PC-9 (cell line): ENCODE measurements at regions not wholly inside any gene's neighbourhood (a gene's known extent, or its start where the extent isn't known, plus 50 kb on each side); places are given as distances from the start of the nearest gene placed in this dataset.
"Not testable (repeated sequence)": the region's sequence is repeated elsewhere in the genome, so short reads cannot be mapped to it uniquely, and the experiment has no call there.

Experiments used
- BruUV-seq: library from RNA; stranded (reverse); fragments of 400-500 nt; replicated peaks from 2 replicates; lab custom pipeline; 2021; lab: Mats Ljungman, UMichigan
- CTCF ChIA-PET: fragments of 300-600 bp; sonication (Branson Sonifier 250); formaldehyde crosslinking; loops from one replicate; lab custom pipeline; 2022; ENCODE audit warnings: antibody characterized with exemption; lab: Charles Lee
- POLR2A ChIA-PET: fragments of 300-600 bp; sonication (Branson Sonifier 250); formaldehyde crosslinking; loops from one replicate; lab custom pipeline; 2022; ENCODE audit warnings: antibody characterized with exemption; ENCODE audit not compliant: unreplicated experiment; lab: Charles Lee
- DNase-seq, 2 experiments: peaks; one replicate each; pipeline versions ENCODE4 v3.0.0 to v3.0.0-alpha.2; 2015 to 2022; ENCODE audit warnings: mixed read lengths in 1 of 2
- H2AFZ ChIP-seq: fragments of 200-600 bp; sonication (generic); 2 replicates; pipeline ENCODE4 v1.8.1; 2017; ENCODE audit warnings: antibody characterized with exemption
- H3F3A ChIP-seq: fragments of 200-600 bp; sonication (generic); 2 replicates; pipeline ENCODE4 v1.8.1; 2017; ENCODE audit warnings: antibody characterized with exemption, mild to moderate bottlenecking, low read depth; ENCODE audit not compliant: insufficient read depth
- H3K27ac ChIP-seq: fragments of 200-600 bp; sonication (generic); 2 replicates; pipeline ENCODE4 v1.6.1; 2016; ENCODE audit warnings: mixed run types
- H3K27me3 ChIP-seq: fragments of 200-600 bp; sonication (generic); 2 replicates; pipeline ENCODE4 v1.6.1; 2016; ENCODE audit warnings: low read depth, mixed run types; ENCODE audit not compliant: insufficient read depth
- H3K36me3 ChIP-seq: fragments of 200-600 bp; sonication (generic); 2 replicates; pipeline ENCODE4 v1.6.1; 2016; ENCODE audit warnings: low read depth, mixed run types
- H3K4me1 ChIP-seq: fragments of 200-600 bp; sonication (generic); replicated peaks from 2 replicates; pipeline ENCODE4 v1.6.1; 2016; ENCODE audit warnings: mixed run types; ENCODE audit not compliant: insufficient read depth
- H3K4me2 ChIP-seq: fragments of 200-600 bp; sonication (generic); 2 replicates; pipeline ENCODE4 v1.6.1; 2017; ENCODE audit warnings: mixed run types
- H3K4me3 ChIP-seq: fragments of 200-600 bp; sonication (generic); 2 replicates; pipeline ENCODE4 v1.6.1; 2016; ENCODE audit warnings: mixed run types
- H3K79me2 ChIP-seq: fragments of 200-600 bp; sonication (generic); 2 replicates; pipeline ENCODE4 v1.6.1; 2017; ENCODE audit warnings: low read depth, mixed run types
- H3K9me2 ChIP-seq: fragments of 200-600 bp; sonication (generic); 2 replicates; pipeline ENCODE4 v1.8.1; 2017; ENCODE audit warnings: mild to moderate bottlenecking; ENCODE audit not compliant: insufficient read depth
- H3K9me3 ChIP-seq: fragments of 200-600 bp; sonication (generic); 2 replicates; pipeline ENCODE4 v1.8.1; 2016; ENCODE audit warnings: low read depth; ENCODE audit not compliant: insufficient read depth
- H4K20me1 ChIP-seq: fragments of 200-600 bp; sonication (generic); 2 replicates; pipeline ENCODE4 v1.8.1; 2017; ENCODE audit not compliant: insufficient read depth
- EZH2 ChIP-seq: fragments of 200-600 bp; sonication (generic); IDR thresholded peaks from 2 replicates; pipeline ENCODE4 v1.8.0; 2017; ENCODE audit warnings: antibody characterized with exemption, low read depth
- intact Hi-C: fragments of 100-400 bp; cut with micrococcal nuclease; formaldehyde crosslinking; loops from one replicate; pipeline ENCODE4 v1.10.0; 2022; ENCODE audit not compliant: unreplicated experiment
- TF ChIP-seq, protein P1 (sequence below): fragments of 200-600 bp; sonication (generic); conservative IDR thresholded peaks from 2 replicates; pipeline ENCODE4 v1.6.1; 2017; ENCODE audit warnings: mixed run types, antibody characterized with exemption, mild to moderate bottlenecking, moderate library complexity

GRCh38 chr16:29302976-29303375 is 103.5 kb downstream of the NPIPB11 start:
- CTCF ChIA-PET, result no interaction called here
- Histone ChIP-seq H4K20me1 (no peaks in the 10 kb centered on the region), H2AFZ (no peak overlapping the region), H3F3A (0 out of 2 replicates have a peak, but pooled peaks cover 3% of the 10 kb centered on the region), H3K9me3 (no peaks in the 10 kb centered on the region), H3K79me2 (no peaks in the 10 kb centered on the region), H3K9me2 (no peaks in the 10 kb centered on the region), H3K4me3 (no peak overlapping the region), H3K36me3 (no peaks in the 10 kb centered on the region), H3K27me3 (0 out of 2 replicates have a peak, but pooled peaks cover 5% of the 10 kb centered on the region), H3K4me1 (no peaks in the 10 kb centered on the region), H3K27ac (no peak overlapping the region), H3K4me2 (no peak overlapping the region)
- POLR2A ChIA-PET, result no interaction called here
- no peak for DNase-seq
- no peak for TF ChIP-seq EZH2
- TF ChIP-seq, protein P1, sequence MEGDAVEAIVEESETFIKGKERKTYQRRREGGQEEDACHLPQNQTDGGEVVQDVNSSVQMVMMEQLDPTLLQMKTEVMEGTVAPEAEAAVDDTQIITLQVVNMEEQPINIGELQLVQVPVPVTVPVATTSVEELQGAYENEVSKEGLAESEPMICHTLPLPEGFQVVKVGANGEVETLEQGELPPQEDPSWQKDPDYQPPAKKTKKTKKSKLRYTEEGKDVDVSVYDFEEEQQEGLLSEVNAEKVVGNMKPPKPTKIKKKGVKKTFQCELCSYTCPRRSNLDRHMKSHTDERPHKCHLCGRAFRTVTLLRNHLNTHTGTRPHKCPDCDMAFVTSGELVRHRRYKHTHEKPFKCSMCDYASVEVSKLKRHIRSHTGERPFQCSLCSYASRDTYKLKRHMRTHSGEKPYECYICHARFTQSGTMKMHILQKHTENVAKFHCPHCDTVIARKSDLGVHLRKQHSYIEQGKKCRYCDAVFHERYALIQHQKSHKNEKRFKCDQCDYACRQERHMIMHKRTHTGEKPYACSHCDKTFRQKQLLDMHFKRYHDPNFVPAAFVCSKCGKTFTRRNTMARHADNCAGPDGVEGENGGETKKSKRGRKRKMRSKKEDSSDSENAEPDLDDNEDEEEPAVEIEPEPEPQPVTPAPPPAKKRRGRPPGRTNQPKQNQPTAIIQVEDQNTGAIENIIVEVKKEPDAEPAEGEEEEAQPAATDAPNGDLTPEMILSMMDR, result no peak
- intact Hi-C loops, result no loop called here
- no TSS peak for BruUV-seq

DNA sequence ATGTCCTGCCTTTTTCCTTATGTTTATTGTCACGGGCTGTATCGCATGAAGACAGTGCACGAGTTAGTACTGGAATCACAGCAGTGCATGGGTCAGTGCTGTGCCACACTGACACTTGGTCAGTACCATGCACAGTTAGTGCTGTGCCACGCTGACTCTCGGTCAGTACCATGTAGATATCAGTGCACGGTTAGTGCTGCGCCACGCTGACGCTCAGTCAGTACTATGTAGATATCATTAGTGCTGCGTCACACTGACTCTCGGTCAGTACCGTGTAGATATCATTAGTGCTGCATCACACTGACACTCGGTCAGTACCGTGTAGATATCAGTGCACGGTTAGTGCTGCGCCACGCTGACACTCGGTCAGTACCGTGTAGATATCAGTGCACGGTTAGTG is 104.1 kb downstream of the NPIPB11 start:
- H2AFZ ChIP-seq, H3K79me2 ChIP-seq, H3F3A ChIP-seq, intact Hi-C loops, H3K27ac ChIP-seq, H3K4me2 ChIP-seq, H3K36me3 ChIP-seq, DNase-seq, CTCF ChIA-PET, H3K4me3 ChIP-seq, H3K4me1 ChIP-seq, H3K9me3 ChIP-seq, H3K27me3 ChIP-seq, BruUV-seq, H4K20me1 ChIP-seq, POLR2A ChIA-PET, H3K9me2 ChIP-seq: not testable (repeated sequence)

DNA sequence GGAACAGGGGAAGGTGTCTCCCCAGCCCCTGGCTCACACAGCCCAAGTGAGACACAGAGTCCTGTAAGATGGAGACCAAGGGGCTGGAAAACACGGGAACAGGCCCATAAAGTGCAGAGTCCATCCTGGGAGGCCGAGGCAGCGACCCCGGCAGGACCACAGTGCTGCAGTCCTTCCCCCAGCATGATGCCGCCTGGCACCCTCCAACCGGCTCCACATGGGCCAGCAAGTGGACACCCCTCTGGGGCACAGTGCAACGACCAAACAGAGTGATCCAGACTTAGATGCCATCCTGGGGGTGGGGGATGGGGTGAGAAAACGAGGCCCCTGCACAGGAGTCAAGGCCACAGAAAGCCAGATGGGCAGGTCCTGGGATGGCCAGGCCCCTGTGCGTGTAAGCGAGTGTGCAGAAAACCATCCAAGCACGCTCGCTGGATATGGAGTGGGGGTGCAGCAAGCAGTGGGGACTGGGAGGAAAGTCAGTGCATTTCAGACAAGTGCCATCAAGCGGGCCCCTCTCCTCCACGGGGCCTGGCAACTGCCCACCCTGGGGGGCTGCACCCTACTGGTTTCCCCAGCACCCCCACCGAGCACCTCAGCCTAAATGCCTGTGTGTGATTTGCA is 104.7 kb downstream of the NPIPB11 start:
- H3K36me3 ChIP-seq, CTCF ChIA-PET, BruUV-seq, H3K9me3 ChIP-seq, intact Hi-C loops, H3K27ac ChIP-seq, H3F3A ChIP-seq, H3K9me2 ChIP-seq, POLR2A ChIA-PET, DNase-seq, H3K4me3 ChIP-seq, H4K20me1 ChIP-seq, H3K4me2 ChIP-seq, H2AFZ ChIP-seq, H3K27me3 ChIP-seq, H3K4me1 ChIP-seq, H3K79me2 ChIP-seq: not testable (repeated sequence)

DNA sequence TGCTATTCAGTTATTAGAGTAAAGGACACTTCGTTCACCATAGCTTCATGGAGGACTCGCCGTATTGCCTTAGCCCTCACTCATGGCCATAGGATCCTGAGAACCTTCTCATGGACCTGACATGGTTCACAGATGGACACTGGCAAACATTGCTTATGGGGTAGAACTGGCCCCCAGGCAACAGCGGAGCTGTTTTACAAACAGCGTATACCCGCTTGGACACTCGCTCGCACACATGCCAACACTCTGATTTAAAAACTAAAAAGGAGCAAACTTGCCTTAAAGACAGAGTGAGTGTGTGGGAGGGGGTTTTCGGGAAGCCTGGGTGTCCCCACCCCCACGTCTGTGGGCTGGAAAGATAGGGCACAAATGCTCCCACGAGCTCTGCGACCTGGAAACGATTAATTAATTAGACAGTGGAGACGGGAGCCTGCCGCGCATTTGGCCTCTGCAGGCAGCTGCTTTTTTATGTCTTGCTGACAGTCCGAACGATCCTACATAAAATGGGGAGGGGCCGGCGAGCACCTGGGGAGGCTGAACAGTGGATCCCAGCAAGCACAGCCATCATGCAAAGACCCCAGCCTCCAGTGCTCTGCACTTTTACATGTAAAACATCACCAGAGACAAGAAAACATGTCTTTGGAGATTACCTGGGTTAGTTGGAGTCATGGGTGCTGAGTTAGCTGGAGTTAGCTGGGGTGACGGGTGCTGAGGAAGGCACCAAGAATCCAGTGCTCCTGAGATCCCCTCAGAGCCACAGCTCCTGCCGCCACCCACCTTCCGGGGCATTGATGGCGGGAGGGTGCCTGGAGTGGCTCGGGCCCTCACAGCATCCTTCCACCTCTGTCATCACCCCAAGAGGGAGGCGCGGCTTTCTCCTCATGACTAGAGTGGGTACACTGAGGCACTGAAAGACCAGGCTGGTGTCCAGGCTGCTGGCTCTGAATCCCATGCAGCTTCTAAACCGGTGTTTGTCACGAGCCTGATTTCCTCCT is 105.7 kb downstream of the NPIPB11 start:
- H3K4me2 ChIP-seq, POLR2A ChIA-PET, CTCF ChIA-PET: not testable (repeated sequence)

DNA sequence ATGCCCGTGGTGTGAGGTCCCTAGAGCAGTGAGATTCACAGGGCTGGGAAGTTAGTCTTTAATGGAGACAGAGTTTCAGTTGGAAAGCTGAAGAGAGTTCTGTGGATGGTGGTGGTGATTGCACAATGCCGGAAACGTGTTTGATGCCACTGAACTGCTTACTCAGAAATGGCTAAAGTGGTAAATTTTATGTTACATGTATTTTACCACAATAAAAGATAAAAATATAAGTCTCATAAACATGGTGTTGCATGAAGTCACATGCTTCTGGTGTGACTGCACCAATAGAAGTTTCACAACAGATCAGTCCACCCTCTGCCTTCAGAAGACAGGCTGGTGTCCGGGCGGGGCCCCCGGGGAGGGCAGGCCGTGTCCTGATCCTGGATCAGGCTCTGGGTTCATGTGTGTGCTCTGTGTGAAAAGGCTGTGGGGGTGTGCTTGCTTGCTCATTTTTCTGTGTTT is 106.5 kb downstream of the NPIPB11 start:
- H3K4me3 ChIP-seq, H3K9me2 ChIP-seq, H3K27me3 ChIP-seq, intact Hi-C loops, H3K36me3 ChIP-seq, H3K4me1 ChIP-seq, CTCF ChIA-PET, H2AFZ ChIP-seq, H4K20me1 ChIP-seq, DNase-seq, H3F3A ChIP-seq, H3K79me2 ChIP-seq, H3K9me3 ChIP-seq, BruUV-seq, H3K27ac ChIP-seq, POLR2A ChIA-PET, H3K4me2 ChIP-seq: not testable (repeated sequence)

More for the DNA sequence above, 105.7 kb downstream of the NPIPB11 start:
- BruUV-seq, H3K4me3 ChIP-seq, H3F3A ChIP-seq, H3K9me2 ChIP-seq, intact Hi-C loops, H3K27me3 ChIP-seq, H3K27ac ChIP-seq, H3K9me3 ChIP-seq, DNase-seq, H3K4me1 ChIP-seq, H4K20me1 ChIP-seq, H3K79me2 ChIP-seq, H3K36me3 ChIP-seq, H2AFZ ChIP-seq: not testable (repeated sequence)

DNA sequence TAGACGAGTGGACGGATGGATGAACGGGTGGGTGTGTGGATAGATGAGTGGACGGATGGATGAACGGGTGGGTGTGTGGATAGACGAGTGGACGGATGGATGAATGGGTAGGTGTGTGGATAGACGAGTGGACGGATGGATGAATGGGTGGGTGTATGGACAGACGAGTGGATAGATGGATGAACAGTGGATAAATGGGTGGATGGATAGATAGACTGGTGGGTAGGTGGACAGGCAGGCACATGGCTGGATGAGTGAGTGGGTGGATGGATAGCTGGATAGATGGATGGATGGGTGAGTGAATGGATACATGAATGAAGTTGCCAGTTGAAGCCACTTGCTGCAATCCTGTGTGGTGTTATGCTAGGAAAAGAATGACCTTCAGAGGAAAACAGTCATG is 107.5 kb downstream of the NPIPB11 start:
- POLR2A ChIA-PET, H3F3A ChIP-seq, H2AFZ ChIP-seq, CTCF ChIA-PET, H3K4me3 ChIP-seq, H3K9me2 ChIP-seq, H3K79me2 ChIP-seq, H3K27me3 ChIP-seq, H4K20me1 ChIP-seq, H3K4me2 ChIP-seq, H3K4me1 ChIP-seq, H3K36me3 ChIP-seq, H3K27ac ChIP-seq, DNase-seq, H3K9me3 ChIP-seq, BruUV-seq, intact Hi-C loops: not testable (repeated sequence)
